ENCODE measurements at regions not wholly inside any gene's neighbourhood (a gene's known extent, or its start where the extent isn't known, plus 50 kb on each side); places are given as distances from the start of the nearest gene placed in this dataset.

GRCh38 chr3:135348690-135349089 lies 553.6 kb downstream of the EPHB1 start:
- no peaks in the 10 kb centered on the region for H3K4me1 ChIP-seq
- no peak overlapping the region for H3K27ac ChIP-seq
- H3K9me3 ChIP-seq: no peaks in the 10 kb centered on the region
- ATAC-seq (no peak), DNase-seq (no peak)
- H3K27me3 ChIP-seq: no peaks in the 10 kb centered on the region
- H3K36me3 ChIP-seq: no peaks in the 10 kb centered on the region
- intact Hi-C loops (cut with DNase I): no loop called here
- H3K4me3 ChIP-seq: no peak overlapping the region
- TF ChIP-seq CTCF (IDR thresholded peaks at IDR 0.05): no peak

GRCh38 chr3:135349254-135349948 lies 554.3 kb downstream of the EPHB1 start:
- Histone ChIP-seq H3K4me3 (no peak overlapping the region), H3K36me3 (no peaks in the 10 kb centered on the region), H3K27ac (no peak overlapping the region), H3K27me3 (no peaks in the 10 kb centered on the region), H3K4me1 (no peaks in the 10 kb centered on the region), H3K9me3 (no peaks in the 10 kb centered on the region)
- TF ChIP-seq CTCF (IDR thresholded peaks at IDR 0.05): no peak
- no peak for ATAC-seq
- DNase-seq: no peak
- intact Hi-C loops (cut with DNase I): no loop called here

- intact Hi-C loops (cut with DNase I): no loop called here
- no peaks in the 10 kb centered on the region for H3K9me3 ChIP-seq
- no peak for DNase-seq
Measured at GRCh38 chr3:135352213-135352612, 557.2 kb downstream of the EPHB1 start.

GRCh38 chr3:135362889-135363288 lies 567.8 kb downstream of the EPHB1 start:
- no peak overlapping the region for H3K4me3 ChIP-seq
- intact Hi-C loops (cut with DNase I): no loop called here
- no peak for ATAC-seq
- no peaks in the 10 kb centered on the region for H3K36me3 ChIP-seq
- no peak for DNase-seq
- H3K27me3 ChIP-seq: no peaks in the 10 kb centered on the region
- TF ChIP-seq CTCF (IDR thresholded peaks at IDR 0.05): no peak
- H3K9me3 ChIP-seq: no peaks in the 10 kb centered on the region
- H3K27ac ChIP-seq: no peak overlapping the region
- H3K4me1 ChIP-seq: no peaks in the 10 kb centered on the region

More at GRCh38 chr3:135352213-135352612, 557.2 kb downstream of the EPHB1 start:
- Histone ChIP-seq H3K27ac (no peak overlapping the region), H3K36me3 (no peaks in the 10 kb centered on the region), H3K27me3 (no peaks in the 10 kb centered on the region), H3K4me3 (no peak overlapping the region), H3K4me1 (no peaks in the 10 kb centered on the region)
- no peak for TF ChIP-seq CTCF (IDR thresholded peaks at IDR 0.05)
- no peak for ATAC-seq

- no peaks in the 10 kb centered on the region for H3K36me3 ChIP-seq
Measured at GRCh38 chr3:135364676-135365075, 569.6 kb downstream of the EPHB1 start.

More at GRCh38 chr3:135364676-135365075, 569.6 kb downstream of the EPHB1 start:
- intact Hi-C loops (cut with DNase I): no loop called here
- Histone ChIP-seq H3K27ac (no peak overlapping the region), H3K4me1 (no peaks in the 10 kb centered on the region), H3K4me3 (no peak overlapping the region), H3K9me3 (no peaks in the 10 kb centered on the region), H3K27me3 (no peaks in the 10 kb centered on the region)
- ATAC-seq (no peak), DNase-seq (no peak)
- no peak for TF ChIP-seq CTCF (IDR thresholded peaks at IDR 0.05)
